ENCODE measurements at regions not wholly inside any gene's neighbourhood (a gene's known extent, or its start where the extent isn't known, plus 50 kb on each side); places are given as distances from the start of the nearest gene placed in this dataset.

DNA sequence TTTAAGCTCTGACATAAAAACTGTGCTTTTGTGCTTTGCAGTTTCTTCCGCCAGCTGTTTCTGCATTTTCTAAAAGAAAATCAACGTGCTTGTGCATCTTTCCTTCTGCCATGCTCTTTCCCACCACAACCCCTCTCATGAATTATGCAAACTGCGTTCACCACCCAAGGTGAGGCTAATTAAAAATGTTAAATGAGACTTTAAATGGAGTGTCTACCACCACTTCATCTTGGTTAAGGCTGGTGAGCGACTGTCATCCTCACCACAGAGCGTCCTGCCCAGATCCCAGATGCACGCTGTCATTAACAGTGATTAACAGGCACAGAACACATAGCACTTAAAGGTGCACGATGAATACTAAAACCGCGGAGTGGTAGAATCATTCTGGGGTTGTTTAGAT lies 250.5 kb upstream of the RAB6C start:
- TF ChIP-seq, protein P1, sequence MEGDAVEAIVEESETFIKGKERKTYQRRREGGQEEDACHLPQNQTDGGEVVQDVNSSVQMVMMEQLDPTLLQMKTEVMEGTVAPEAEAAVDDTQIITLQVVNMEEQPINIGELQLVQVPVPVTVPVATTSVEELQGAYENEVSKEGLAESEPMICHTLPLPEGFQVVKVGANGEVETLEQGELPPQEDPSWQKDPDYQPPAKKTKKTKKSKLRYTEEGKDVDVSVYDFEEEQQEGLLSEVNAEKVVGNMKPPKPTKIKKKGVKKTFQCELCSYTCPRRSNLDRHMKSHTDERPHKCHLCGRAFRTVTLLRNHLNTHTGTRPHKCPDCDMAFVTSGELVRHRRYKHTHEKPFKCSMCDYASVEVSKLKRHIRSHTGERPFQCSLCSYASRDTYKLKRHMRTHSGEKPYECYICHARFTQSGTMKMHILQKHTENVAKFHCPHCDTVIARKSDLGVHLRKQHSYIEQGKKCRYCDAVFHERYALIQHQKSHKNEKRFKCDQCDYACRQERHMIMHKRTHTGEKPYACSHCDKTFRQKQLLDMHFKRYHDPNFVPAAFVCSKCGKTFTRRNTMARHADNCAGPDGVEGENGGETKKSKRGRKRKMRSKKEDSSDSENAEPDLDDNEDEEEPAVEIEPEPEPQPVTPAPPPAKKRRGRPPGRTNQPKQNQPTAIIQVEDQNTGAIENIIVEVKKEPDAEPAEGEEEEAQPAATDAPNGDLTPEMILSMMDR (IDR thresholded peaks at IDR 0.05; ENCODE audit: low read length): no peak
- TF ChIP-seq EZH2 (optimal IDR thresholded peaks at IDR 0.05; ENCODE audit: low read depth, low read length) (no peak), EZH2phosphoT487 (IDR thresholded peaks at IDR 0.05; ENCODE audit: low read length) (no peak)
